Testis (tissue), 2 donors: ENCODE measurements at regions not wholly inside any gene's neighbourhood (a gene's known extent, or its start where the extent isn't known, plus 50 kb on each side); places are given as distances from the start of the nearest gene placed in this dataset.

ENCODE experiments used
- POLR2A ChIP-seq: fragments of 450-650 bp; IDR thresholded peaks from one replicate; pipeline ENCODE4 v1.6.1; 2017; ENCODE audit warnings: antibody characterized with exemption, mild to moderate bottlenecking, moderate library complexity
- TF ChIP-seq, protein P1 (sequence below), 3 experiments: fragments of 450-650 bp in 2 of 3; fragments of 200-600 bp in 1 of 3; sonication (generic) in 1 of 3; IDR thresholded peaks; one replicate each; pipeline ENCODE4 v1.5.1; 2016 to 2019; ENCODE audit warnings: antibody characterized with exemption in 3 of 3, mild to moderate bottlenecking in 2 of 3, moderate library complexity in 1 of 3

DNA sequence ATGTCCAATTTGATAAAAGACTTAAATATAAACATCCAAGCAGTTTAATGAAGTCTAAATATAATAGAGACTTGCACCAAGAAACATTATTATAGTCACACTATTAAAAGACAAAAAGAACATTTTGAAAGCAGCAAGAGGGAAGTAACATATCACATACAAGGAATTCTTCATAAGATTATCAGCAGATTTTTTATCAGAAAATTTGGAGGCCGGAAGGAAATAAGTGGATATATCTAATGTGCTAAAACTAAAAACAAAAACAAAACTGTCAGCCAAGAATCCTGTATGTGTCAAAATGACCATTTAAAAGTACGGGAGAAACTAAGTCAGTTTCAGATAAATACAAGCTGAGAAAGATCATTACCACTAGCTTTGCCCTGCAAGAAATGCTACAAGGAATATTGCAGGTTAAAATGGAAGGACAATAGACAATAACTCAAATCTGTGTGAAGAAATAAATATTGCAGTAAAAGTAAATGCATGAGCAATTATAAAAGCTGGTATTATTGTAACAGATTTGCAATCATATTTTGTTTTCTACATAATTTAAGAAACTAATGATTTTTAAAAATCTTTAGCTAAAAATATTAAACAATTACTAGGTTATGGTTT, 1665.9 kb upstream of the PCDH20 start:
- TF ChIP-seq, protein P1, sequence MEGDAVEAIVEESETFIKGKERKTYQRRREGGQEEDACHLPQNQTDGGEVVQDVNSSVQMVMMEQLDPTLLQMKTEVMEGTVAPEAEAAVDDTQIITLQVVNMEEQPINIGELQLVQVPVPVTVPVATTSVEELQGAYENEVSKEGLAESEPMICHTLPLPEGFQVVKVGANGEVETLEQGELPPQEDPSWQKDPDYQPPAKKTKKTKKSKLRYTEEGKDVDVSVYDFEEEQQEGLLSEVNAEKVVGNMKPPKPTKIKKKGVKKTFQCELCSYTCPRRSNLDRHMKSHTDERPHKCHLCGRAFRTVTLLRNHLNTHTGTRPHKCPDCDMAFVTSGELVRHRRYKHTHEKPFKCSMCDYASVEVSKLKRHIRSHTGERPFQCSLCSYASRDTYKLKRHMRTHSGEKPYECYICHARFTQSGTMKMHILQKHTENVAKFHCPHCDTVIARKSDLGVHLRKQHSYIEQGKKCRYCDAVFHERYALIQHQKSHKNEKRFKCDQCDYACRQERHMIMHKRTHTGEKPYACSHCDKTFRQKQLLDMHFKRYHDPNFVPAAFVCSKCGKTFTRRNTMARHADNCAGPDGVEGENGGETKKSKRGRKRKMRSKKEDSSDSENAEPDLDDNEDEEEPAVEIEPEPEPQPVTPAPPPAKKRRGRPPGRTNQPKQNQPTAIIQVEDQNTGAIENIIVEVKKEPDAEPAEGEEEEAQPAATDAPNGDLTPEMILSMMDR (IDR thresholded peaks at IDR 0.05), result no peak
- TF ChIP-seq POLR2A, result no peak
